Medulla oblongata (tissue), 1 donor: ENCODE measurements at regions not wholly inside any gene's neighbourhood (a gene's known extent, or its start where the extent isn't known, plus 50 kb on each side); places are given as distances from the start of the nearest gene placed in this dataset.
A peak's percentile ranks its signal among the peaks of the same experiment; 100 is the strongest.
"Not testable (repeated sequence)": the region's sequence is repeated elsewhere in the genome, so short reads cannot be mapped to it uniquely, and the experiment has no call there.

Experiments
- DNase-seq: peaks from one replicate; pipeline ENCODE4 v3.0.0-alpha.2; 2015; ENCODE audit errors: extremely low spot score

DNA sequence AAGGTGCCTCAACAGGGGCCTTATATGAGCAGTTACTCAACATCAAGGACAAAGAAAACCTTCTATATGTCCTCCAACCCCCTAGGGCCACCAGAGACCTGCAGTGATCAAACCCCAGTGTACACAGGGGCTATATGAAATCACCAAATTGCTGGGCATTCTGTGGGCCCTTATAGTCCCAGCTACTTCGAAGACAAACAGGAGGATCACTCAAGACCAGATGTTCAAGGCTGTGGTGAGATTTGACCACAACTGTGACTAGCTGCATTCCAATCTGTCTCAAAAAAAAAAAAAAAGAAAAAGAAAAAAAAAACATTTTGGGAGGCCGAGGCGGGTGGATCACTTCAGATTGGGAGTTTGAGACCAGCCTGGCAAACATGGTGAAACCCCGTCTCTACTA, 51.0 kb upstream of the PRB2 start:
- DNase-seq = no peak

DNA sequence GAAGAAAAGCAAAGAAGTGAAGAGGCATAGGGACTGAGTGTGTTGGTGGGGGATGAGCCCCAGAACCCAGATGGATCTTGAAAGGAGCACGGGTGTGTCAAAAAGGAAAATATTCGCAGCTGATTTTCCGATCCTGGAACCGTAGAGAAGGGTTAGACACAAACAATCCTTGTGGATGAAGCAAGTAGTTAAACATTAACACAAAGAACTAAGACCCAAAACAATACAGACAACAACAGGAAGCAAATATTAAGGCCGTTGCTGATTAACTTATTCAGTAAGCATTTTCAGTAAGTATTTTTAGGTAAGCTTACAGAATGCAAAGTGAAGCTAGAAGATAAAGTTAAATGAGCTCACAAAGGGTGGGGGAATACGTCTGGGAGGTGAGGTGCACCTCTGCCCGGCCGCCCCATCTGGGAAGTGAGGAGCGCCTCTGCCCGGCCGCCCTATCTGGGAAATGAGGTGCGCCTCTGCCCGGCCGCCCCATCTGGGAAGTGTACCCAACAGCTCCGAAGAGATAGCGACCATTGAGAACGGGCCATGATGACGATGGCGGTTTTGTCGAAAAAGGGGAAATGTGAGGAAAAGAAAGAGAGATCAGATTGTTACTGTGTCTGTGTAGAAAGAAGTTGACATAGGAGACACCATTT, 62.8 kb upstream of the PRB2 start:
- DNase-seq = no peak

DNA sequence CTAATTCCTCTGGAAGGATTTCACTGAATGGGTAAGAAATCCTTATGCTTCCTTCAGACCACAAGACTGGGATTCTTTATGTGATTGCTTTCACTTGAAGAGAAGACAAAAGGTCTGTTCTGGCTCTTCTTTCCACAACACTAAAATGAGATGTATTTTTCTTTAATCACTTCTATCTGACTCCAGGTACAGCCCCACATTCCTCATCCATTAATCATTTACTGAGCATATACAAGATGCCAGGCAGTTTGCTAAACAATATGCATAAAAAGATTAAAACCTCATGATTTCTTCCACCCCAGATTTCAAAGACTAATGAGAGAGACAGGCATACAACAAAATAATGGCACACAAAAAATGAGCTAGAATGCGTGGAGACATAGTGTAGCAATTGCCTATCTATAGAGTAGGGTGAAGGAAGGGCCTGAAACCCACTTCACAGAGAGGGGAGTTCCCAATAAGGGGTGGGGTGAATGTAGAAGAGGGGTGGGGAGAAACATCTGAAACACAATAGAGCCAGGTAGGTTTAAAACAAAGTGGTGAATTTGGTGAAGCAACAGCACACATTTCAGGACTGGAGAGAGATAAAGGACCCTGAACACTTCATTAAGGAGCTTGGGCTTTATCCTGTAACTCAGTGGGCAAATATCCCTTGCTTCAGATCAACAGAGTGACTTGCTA, 65.1 kb upstream of the PRB2 start:
- no peak for DNase-seq

DNA sequence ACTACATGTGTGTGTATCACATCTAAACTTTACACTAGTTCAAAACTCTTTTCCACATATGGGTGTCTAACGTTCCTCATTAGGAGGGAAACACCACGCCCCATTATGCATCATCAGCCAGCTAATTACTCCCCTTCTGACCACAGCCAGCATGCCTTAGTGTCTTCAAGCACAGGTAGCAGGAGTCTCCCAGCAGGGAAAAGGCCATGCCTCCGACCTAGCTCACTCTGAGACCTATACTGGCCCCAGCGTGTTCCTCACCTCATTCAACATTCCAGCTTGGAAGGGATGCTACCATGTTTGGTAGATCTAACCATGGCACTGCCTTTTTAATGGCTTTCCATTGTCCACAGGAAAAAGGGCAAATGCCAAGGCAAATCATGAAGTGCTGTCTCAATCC, 66.1 kb upstream of the PRB2 start:
- no peak for DNase-seq

DNA sequence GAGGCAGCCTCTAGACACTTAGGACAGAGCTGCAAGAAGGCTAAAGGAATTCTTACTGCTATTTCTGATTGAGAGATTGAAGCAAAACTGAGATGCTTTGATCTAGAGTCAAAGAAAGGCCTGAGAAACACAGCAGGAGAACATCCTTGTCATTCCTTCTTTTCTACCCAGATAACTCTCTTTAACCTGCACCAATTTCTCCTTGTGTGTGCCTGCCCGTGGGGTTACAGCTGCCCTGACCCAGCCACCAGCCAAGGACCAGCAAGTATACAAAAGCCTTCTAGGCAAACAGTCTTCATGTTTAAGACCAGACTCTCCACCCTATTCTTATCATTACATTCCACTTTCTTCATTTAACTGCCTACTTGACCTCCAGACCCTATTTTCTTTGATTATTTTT, 81.7 kb upstream of the PRB2 start:
- DNase-seq = no peak

DNA sequence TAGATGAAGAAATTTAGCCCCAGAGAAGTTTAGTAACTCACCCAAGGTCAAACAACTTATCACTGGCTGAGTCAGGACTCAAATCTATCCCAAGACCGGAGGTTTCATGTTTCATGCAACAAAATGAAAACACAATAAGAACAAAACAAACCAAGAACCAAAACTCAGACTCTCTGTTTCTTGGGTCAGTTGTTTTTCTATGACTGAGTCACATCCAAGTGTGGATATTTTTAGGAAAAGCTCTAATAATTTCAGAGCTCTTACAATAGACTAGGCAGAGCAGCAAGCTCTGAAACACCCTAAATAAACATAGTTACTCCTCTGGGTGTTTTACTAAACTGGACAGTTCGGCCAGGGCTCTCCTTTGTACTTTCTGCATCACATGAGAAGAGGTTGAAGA, 87.6 kb upstream of the PRB2 start:
- DNase-seq = no peak

DNA sequence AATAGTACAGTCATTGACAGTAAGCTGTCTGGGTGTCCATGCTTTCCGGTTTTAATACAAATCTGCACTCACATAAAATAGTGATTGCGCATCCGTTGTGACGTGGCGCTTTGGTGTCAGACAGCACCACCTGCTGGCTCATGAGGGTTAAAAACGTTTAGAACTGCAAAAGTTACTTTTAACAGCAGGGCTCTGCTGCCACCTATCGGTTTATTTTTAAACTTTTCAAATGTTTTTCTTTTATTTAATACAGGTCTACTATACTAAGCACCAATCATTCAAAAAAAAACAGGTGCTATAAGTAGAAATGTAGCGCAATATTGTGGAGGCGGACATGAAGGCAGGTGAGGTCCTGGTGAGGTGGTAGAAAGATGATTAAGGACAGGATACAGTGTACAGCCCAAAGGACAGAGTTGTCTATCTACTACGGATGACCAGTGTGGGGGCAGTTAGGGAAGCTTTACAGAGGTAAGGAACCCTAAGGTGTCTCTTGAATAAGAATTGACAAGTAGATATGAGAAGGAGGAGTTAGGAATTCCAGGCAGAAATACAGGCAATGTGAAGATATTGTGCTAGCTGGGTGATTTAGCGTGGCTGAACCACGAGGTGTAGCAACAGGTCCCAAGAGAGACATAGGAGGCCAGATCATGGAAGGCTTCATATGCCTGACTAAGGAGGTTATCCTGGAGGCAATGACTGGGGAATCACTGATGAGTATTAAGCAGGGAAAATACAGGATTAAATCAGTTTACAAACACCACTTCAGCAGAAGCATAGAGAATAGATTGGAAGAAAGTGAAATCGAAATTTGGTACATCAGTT, 91.5 kb upstream of the PRB2 start:
- peak; percentile 88 for DNase-seq

DNA sequence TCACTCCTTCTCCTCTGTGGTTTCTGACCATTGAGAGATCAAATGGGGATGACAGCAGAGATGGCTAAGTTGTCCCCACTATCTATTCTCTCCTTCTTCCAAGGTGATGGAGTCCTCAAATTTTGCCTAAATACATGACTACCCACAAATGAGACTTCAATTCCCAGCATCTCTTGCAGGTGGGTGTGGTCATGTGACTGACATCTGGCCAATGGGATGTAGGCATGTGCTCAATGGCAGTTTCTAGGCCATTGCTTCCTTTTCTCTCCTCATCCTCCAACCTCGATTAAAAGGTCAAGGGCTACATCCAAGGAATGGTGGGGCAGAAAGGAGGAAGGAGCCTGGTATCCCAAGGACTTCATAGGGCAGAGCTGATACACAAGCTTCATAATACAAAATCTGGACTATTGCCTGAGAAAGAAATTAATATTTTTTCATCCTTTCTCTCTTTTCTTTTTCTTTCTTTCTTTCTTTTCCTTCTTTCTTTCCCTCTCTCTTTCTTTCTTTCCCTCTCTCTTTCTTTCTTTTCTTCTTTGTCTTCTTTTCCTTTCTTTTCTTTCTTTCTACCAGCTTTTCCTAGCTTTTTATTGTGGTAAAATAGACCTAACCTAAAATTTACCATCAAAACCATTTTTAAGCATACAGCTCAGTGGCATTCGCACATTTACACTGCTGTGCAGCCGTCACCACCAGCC, 100.9 kb upstream of the PRB2 start:
- no peak for DNase-seq

DNA sequence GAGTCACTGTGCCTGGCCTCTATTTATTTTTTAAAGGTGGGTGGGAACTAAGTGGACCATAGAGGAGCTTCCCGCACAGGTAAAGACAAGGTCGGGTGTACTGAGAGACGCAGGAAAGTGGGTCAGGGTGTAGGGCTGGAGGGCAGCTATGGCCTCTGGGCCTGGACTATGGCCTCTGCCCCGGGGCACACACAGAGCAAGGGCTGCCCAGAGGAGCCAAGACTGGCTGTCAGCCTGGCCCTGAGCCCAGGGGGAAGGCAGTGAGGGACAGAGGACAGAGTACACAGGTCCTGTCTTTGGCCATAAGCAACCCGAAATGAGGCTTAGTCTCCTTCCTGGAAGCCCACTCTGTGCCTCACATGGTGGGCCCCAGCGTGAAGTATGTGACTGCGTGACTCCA, 102.1 kb upstream of the PRB2 start:
- no peak for DNase-seq

DNA sequence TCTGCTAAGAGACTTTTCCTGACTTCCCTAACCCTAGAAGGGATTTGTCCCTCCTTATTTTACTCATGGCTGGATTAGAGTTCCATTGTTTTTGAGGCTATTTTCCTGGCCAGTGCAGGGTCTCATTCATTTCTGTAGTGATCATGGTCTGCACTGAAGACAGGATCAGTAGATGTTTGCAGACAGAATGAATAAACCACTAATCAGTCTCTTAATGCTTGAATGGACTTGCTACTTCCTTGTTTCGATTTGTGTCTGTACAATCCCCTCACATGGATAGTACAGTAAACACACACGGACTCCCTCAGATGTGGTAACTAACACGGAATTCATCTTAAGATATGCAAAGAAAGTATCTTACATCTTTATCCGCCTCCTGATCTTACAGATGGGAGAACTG, 102.6 kb upstream of the PRB2 start:
- DNase-seq = no peak

DNA sequence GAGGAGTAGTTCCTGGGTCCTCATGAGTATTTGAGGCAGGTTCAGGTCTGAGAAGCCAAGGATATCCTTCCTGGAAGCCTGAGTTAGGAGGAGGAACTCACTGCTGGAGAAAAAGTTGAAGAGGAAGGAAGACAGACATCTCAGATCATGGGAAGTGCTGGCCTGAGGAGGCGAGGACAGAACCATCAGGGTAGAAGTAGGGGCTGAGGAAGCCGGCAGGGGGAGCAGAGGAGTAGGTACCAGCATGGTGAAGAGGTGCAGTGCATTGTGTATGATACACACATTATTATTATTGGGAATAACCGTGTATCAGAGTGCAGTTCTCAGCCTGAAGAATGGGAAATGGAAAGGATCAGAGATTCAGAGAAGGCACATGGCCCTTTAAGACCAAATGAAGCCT, 103.2 kb upstream of the PRB2 start:
- DNase-seq = not testable (repeated sequence)

DNA sequence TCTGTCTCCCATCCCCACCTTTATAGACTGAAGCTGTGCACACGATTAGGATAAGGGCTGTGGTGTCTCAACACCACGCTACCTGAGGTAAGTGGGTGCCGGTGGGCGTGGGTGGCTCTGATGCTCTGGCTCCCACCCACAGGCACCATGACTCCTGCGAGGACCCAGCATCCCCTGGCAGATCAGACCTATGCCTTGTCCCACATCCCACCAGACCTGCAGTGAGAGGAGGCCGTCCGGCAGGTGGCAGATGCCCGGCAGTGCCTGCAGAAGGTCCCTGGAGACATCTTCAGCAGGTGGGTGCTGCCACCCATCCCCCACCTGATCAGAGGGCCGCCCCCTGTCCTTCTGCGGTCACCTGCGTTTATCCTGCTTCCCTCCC, 104.4 kb upstream of the PRB2 start:
- DNase-seq = no peak

DNA sequence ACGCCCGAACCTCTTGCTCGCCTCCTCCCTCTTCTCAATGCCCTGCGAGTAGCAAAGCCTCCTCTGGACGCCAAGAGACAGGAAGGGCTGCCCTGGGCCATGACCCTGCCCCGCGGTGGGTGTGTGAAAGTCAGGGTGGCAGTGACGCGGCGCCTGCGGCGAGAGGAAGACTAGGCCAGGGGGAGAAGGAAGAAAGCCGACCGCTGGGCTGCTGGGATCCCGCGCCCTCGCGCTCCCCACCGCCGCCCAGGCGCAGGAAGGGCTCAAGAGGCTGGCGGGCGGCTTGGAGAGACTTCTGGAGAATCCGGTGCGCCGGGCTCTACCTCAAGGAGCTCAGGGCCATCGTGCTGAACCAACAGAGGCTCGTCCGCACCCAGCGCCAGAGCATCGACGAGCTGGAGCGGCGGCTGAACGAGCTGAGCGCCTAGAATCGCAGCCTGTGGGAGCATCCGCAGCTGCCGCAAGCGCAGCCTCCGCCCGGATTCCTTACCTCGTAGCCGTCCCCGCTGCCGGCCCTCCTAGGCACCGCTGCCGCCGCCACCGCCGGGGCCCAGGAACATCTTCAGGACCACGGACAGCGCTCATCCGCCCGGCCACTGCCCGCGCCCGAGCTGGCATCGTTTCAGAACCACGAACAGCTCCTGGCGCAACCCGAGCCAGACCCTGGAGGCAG, 105.0 kb upstream of the PRB2 start:
- DNase-seq = peak; percentile 69

DNA sequence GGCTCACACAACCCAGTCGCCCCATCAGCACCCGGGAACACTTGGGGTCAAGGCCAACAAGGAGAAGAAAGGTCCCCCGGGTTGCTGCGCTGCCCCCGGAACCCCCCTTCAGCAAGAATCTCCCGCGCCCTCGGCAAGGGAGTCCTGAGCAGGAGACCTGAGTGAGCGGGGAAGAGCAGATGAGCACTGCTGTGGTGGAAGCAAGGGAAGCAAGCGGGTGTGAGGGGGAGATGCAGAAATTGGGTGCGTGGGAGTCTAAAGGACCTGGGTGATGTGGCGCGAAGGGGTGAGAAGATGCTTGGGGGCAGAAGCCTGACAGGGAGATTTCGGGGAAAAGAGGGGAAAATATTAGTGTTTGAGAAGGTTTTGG, 105.5 kb upstream of the PRB2 start:
- no peak for DNase-seq

DNA sequence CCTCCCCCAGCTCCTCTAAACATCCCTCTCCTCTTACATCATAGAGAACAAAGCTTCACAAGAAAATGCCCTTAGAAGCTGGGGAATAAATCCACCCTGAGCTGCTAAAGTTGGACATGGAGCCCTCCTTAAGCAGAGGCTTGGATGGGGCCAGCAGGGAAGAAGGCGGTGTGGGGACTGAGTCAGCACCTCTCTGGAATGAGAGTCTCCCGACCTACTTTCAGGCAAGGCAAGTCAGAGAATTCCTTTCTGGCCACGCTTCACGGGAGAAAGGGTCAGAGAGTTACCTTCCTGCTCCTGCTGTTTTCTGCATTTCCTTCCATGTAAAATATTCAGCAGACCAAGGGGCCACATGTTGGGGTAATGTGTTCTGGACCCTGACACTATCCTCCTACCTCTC, 113.3 kb upstream of the PRB2 start:
- no peak for DNase-seq

DNA sequence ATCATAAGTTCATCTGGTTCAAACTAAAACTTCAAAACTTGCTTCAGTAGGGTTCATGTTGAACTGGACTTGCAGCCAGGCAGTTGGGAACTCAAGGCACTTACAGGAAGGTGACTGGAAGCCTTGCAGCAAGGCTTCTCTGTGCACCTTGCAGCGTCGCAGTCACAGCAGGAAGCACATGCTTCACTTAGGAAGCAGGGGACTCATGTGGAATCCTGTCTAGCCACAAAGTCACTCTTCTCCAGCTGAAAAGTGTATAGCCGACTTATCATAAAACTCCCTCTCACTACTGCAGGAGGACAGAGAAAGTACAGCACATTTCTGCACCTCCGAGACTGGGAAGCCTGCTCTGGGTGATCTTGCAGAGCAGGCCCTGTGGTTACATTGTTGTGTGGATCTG, 114.0 kb upstream of the PRB2 start:
- no peak for DNase-seq

DNA sequence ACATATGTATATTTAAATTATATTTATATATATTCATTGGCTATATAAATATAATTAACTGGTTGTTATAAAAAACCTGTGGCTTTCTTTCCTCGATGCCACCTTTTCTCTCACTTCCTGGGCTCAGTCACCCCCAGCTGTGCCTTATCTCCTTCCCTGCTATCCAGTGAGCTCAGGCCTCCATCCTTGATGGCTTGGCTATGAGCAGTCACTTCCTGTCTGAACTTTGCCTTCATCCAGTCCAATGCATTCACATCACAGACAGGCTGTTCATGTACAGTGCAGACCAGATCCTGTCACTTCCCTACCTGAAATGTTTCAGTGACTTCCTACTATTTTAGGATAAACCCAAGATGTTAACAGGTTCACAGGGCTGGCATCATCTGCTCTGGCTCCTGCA, 115.3 kb upstream of the PRB2 start:
- no peak for DNase-seq

DNA sequence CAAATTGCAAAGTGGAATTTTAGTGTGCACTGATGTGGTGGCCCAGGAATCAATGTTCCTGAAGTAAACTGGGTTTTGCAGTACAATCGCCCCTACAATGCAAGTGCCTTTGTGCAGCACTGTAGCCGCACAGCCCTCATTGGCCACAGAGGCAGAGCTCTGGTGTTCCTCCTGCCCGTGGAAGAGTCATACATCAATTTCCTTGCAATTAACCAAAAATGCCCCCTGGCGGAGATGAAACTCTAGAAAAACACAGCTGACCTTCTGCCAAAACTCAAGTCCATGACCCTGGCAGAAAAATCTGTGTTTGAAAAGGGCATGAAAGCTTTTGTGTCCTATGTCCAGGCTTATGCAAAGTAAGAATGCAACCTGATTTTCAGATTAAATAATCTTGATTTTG, 117.9 kb upstream of the PRB2 start:
- DNase-seq = no peak

DNA sequence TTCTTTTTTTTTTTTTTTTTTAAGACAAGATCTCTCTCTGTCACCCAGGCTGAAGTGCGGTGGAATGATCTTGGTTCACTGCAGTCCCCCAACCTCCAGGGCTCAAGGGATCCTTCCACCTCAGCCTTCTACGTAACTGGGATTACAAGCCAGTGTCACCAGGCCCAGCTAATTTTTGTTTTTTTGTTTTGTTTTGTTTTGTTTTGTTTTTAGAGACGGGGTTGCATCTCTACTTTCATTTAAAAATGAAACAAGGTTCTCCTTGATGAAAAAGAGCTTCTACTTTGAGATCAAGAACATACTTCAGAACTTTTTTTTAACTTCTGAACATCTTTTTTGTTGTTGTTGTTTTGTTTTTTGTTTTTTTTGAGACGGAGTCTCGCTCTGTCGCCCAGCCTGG, 121.7 kb upstream of the PRB2 start:
- DNase-seq = no peak

DNA sequence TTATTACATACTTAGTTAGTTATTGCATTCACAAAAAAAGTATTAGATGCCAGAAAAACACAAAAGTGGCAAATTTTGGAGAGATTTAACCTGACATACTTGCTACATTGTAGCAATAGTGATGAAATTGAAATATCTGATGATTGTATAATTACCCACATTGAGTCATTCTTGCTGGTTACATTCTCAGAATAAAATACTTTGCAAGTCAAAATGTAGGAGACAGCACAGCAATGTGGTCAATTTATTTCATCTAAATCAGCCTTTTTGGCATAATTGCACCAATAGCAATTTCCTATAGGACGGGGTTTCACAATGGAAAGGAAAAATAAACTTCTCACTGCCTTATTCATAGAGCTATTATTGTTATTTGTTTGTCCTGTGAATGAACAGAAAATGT, 125.0 kb upstream of the ETV6 start:
- no peak for DNase-seq

DNA sequence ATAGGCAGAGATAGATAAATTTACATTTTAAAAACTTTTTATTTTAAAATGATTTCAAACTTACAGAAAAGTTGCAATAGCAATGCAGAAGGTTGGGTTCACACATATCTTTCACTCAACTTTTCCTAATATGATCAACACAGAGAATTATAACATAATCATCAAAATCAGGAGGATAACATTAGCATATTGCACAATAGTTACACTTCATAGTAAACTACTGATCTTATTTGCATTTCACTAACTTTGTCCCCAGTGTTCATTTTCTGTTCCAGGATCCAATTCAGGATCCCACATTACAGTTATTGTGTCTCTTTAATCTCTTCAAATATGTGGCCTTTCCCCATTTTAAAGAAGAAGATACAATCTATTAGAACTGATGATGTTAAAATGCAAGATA, 115.4 kb upstream of the ETV6 start:
- no peak for DNase-seq

DNA sequence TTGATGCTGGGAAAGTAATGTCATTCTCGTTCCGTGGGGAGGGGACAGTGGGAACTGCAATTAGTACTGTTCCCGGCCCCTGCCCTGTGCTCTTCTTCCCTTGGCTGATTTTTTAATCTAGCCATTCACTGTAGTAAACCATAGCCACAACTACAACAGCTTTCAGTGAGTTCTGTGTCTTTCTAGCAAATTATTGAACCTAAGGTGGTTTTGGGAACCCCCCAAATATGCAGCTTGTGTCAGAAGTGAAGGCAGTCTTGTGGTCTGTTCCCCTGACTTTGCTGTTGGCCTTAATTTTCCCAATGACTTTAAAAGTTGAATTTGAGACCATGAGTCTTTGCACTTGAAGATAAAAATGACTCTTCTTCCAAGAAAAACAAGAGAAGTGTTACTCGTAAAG, 114.3 kb upstream of the ETV6 start:
- no peak for DNase-seq
